Duodenal mucosa (tissue), 2 donors: ENCODE measurements at regions not wholly inside any gene's neighbourhood (a gene's known extent, or its start where the extent isn't known, plus 50 kb on each side); places are given as distances from the start of the nearest gene placed in this dataset.

Source experiments
- H3K27ac ChIP-seq: one replicate; pipeline ENCODE4 v1.7.0; 2013; ENCODE audit warnings: low read depth, low read length
- H3K27me3 ChIP-seq, 2 donors: one replicate each; pipeline ENCODE4 v1.7.0; 2013; ENCODE audit warnings: low read length in 2 of 2, control low read depth in 1 of 2; ENCODE audit not compliant: insufficient read depth in 2 of 2, control insufficient read depth in 1 of 2
- H3K36me3 ChIP-seq, 2 donors: one replicate each; pipeline ENCODE4 v1.7.0; 2013; ENCODE audit warnings: low read length in 2 of 2, control low read depth in 1 of 2; ENCODE audit not compliant: insufficient read depth in 2 of 2, control insufficient read depth in 1 of 2
- H3K4me1 ChIP-seq, 2 donors: one replicate each; pipeline ENCODE4 v1.7.0; 2013; ENCODE audit warnings: low read length in 2 of 2, control low read depth in 1 of 2; ENCODE audit not compliant: insufficient read depth in 2 of 2, control insufficient read depth in 1 of 2
- H3K4me3 ChIP-seq, 2 donors: one replicate each; pipeline ENCODE4 v1.7.0; 2013; ENCODE audit warnings: low read length in 2 of 2, low read depth in 1 of 2
- H3K9ac ChIP-seq, 2 donors: one replicate each; pipeline ENCODE4 v1.7.0; 2013; ENCODE audit warnings: low read length in 2 of 2, low read depth in 1 of 2
- H3K9me3 ChIP-seq, 2 donors: one replicate each; pipeline ENCODE4 v1.7.0; 2013; ENCODE audit warnings: low read length in 2 of 2, control low read depth in 1 of 2; ENCODE audit not compliant: control insufficient read depth in 1 of 2

GRCh38 chr16:80014241-80014939 is 413.9 kb upstream of the MAF start:
- no peaks in the 10 kb centered on the region for H3K27me3 ChIP-seq
- H3K4me3 ChIP-seq, result no peak overlapping the region
- no peaks in the 10 kb centered on the region for H3K36me3 ChIP-seq
- H3K9ac ChIP-seq, result no peak overlapping the region
- H3K9me3 ChIP-seq, result no peaks in the 10 kb centered on the region
- H3K27ac ChIP-seq, result no peak overlapping the region
- no peaks in the 10 kb centered on the region for H3K4me1 ChIP-seq

- H3K27ac ChIP-seq, result no peak overlapping the region
- no peak overlapping the region for H3K4me3 ChIP-seq
- H3K9ac ChIP-seq, result no peak overlapping the region
- no peaks in the 10 kb centered on the region for H3K27me3 ChIP-seq
- H3K9me3 ChIP-seq, result no peaks in the 10 kb centered on the region
- H3K4me1 ChIP-seq, result no peaks in the 10 kb centered on the region
- H3K36me3 ChIP-seq, result no peaks in the 10 kb centered on the region
Measured at GRCh38 chr16:80012586-80012985, 412.0 kb upstream of the MAF start.

GRCh38 chr16:80009971-80010659 is 409.6 kb upstream of the MAF start:
- no peaks in the 10 kb centered on the region for H3K9me3 ChIP-seq
- H3K27me3 ChIP-seq, result no peaks in the 10 kb centered on the region
- H3K9ac ChIP-seq, result no peak overlapping the region
- H3K4me1 ChIP-seq, result no peaks in the 10 kb centered on the region
- H3K27ac ChIP-seq, result no peak overlapping the region
- H3K36me3 ChIP-seq, result no peaks in the 10 kb centered on the region
- no peak overlapping the region for H3K4me3 ChIP-seq

- Histone ChIP-seq H3K27me3 (no peaks in the 10 kb centered on the region), H3K36me3 (no peaks in the 10 kb centered on the region), H3K27ac (no peak overlapping the region), H3K9me3 (no peaks in the 10 kb centered on the region), H3K4me3 (no peak overlapping the region), H3K9ac (no peak overlapping the region), H3K4me1 (no peaks in the 10 kb centered on the region)
Measured at GRCh38 chr16:80008857-80009256, 408.3 kb upstream of the MAF start.

- no peak overlapping the region for H3K9ac ChIP-seq
- no peak overlapping the region for H3K27ac ChIP-seq
- H3K9me3 ChIP-seq, result no peaks in the 10 kb centered on the region
- no peaks in the 10 kb centered on the region for H3K4me1 ChIP-seq
- H3K4me3 ChIP-seq, result no peak overlapping the region
- H3K36me3 ChIP-seq, result no peaks in the 10 kb centered on the region
- H3K27me3 ChIP-seq, result no peaks in the 10 kb centered on the region
Measured at GRCh38 chr16:80007231-80007630, 406.7 kb upstream of the MAF start.

- no peaks in the 10 kb centered on the region for H3K27me3 ChIP-seq
- no peaks in the 10 kb centered on the region for H3K9me3 ChIP-seq
- no peak overlapping the region for H3K9ac ChIP-seq
- no peaks in the 10 kb centered on the region for H3K36me3 ChIP-seq
- no peak overlapping the region for H3K27ac ChIP-seq
- H3K4me1 ChIP-seq, result no peaks in the 10 kb centered on the region
- no peak overlapping the region for H3K4me3 ChIP-seq
Measured at GRCh38 chr16:80006241-80007215, 406.0 kb upstream of the MAF start.

- Histone ChIP-seq H3K9me3 (no peaks in the 10 kb centered on the region), H3K27ac (no peak overlapping the region), H3K27me3 (no peaks in the 10 kb centered on the region), H3K36me3 (no peaks in the 10 kb centered on the region), H3K4me1 (no peaks in the 10 kb centered on the region), H3K4me3 (no peak overlapping the region), H3K9ac (no peak overlapping the region)
Measured at GRCh38 chr16:80004113-80004512, 403.6 kb upstream of the MAF start.

- Histone ChIP-seq H3K4me1 (no peaks in the 10 kb centered on the region), H3K27me3 (no peaks in the 10 kb centered on the region)
Measured at GRCh38 chr16:80002261-80002660, 401.7 kb upstream of the MAF start.

GRCh38 chr16:79998143-79998542 is 397.6 kb upstream of the MAF start:
- H3K9ac ChIP-seq, result no peak overlapping the region
- H3K4me3 ChIP-seq, result no peak overlapping the region
- H3K4me1 ChIP-seq, result peaks cover 9 to 13% of the 10 kb centered on the region in 2 donors
- H3K27ac ChIP-seq, result no peak overlapping the region
- H3K27me3 ChIP-seq, result no peaks in the 10 kb centered on the region
- H3K36me3 ChIP-seq, result no peaks in the 10 kb centered on the region
- no peaks in the 10 kb centered on the region for H3K9me3 ChIP-seq

More at GRCh38 chr16:80002261-80002660, 401.7 kb upstream of the MAF start:
- Histone ChIP-seq H3K27ac (no peak overlapping the region), H3K9ac (no peak overlapping the region), H3K4me3 (no peak overlapping the region), H3K9me3 (no peaks in the 10 kb centered on the region), H3K36me3 (no peaks in the 10 kb centered on the region)

- H3K27me3 ChIP-seq, result no peaks in the 10 kb centered on the region
- no peak overlapping the region for H3K4me3 ChIP-seq
- H3K9ac ChIP-seq, result no peak overlapping the region
- peaks cover 9 to 14% of the 10 kb centered on the region in 2 donors for H3K4me1 ChIP-seq
- no peak overlapping the region for H3K27ac ChIP-seq
- no peaks in the 10 kb centered on the region for H3K36me3 ChIP-seq
- H3K9me3 ChIP-seq, result no peaks in the 10 kb centered on the region
Measured at GRCh38 chr16:79997257-79997656, 396.7 kb upstream of the MAF start.
